Urinary bladder (tissue), 3 donors: ENCODE measurements at regions not wholly inside any gene's neighbourhood (a gene's known extent, or its start where the extent isn't known, plus 50 kb on each side); places are given as distances from the start of the nearest gene placed in this dataset.
"Not testable (repeated sequence)": the region's sequence is repeated elsewhere in the genome, so short reads cannot be mapped to it uniquely, and the experiment has no call there.

Experiments used
- DNase-seq: peaks from one replicate; pipeline ENCODE4 v3.0.0-alpha.2; 2015; ENCODE audit errors: extremely low spot score
- H3K27ac ChIP-seq: one replicate; pipeline ENCODE4 v1.5.1; 2013; ENCODE audit warnings: low read depth, mild to moderate bottlenecking, moderate library complexity
- H3K36me3 ChIP-seq: one replicate; pipeline ENCODE4 v1.6.1; 2013; ENCODE audit warnings: mild to moderate bottlenecking, moderate library complexity; ENCODE audit not compliant: insufficient read depth
- H3K4me1 ChIP-seq: one replicate; pipeline ENCODE4 v1.6.1; 2013; ENCODE audit warnings: mild to moderate bottlenecking, moderate library complexity; ENCODE audit not compliant: insufficient read depth
- H3K4me3 ChIP-seq: one replicate; pipeline ENCODE4 v1.5.1; 2013; ENCODE audit warnings: low read depth, low read length
- WGBS: extraction: QIAGEN DNeasy Blood & Tissue Kit; methylation state at CpG from one replicate; pipeline ENCODE4 v1.1.7; 2013; 5-methylcytosine and 5-hydroxymethylcytosine counted together
- donor health status: healthy with polysubstance abuse.
- donor health status: healthy.

GRCh38 chr16:65817799-65818198 lies 548.7 kb upstream of the CDH5 start:
- H3K36me3 ChIP-seq = no peaks in the 10 kb centered on the region
- 97% methylated on average over 2 of the region's 2 CpGs for WGBS
- H3K4me3 ChIP-seq = no peak overlapping the region
- H3K27ac ChIP-seq = no peak overlapping the region
- H3K4me1 ChIP-seq = no peaks in the 10 kb centered on the region
- no peak for DNase-seq

GRCh38 chr16:65817066-65817465 lies 549.4 kb upstream of the CDH5 start:
- Histone ChIP-seq H3K4me1 (no peaks in the 10 kb centered on the region), H3K4me3 (no peak overlapping the region), H3K27ac (no peak overlapping the region), H3K36me3 (no peaks in the 10 kb centered on the region)
- DNase-seq = no peak
- WGBS = 98% methylated on average over 3 of the region's 3 CpGs

DNA sequence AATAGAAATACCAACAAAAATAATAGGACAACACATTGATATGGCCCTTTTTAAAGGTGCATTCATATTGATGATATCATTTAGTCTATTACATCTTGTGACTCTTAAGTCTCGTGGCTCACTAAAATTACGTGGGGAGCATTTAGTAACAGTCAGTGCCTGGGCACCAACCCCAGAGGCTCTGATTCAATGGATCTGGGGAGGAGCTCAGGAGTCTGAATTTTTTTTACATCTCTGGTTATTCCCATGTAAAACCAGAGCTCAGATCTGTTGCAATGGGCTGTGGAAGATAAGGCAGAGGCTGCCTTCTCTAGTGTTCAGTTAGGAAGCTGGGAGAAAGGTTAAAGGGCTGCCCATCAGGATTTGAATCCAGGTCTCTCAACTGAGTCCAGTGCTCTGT lies 549.9 kb upstream of the CDH5 start:
- 93% methylated on average over 2 of the region's 2 CpGs for WGBS
- no peak overlapping the region for H3K4me3 ChIP-seq
- DNase-seq = no peak
- no peaks in the 10 kb centered on the region for H3K4me1 ChIP-seq
- H3K27ac ChIP-seq = no peak overlapping the region
- H3K36me3 ChIP-seq = no peaks in the 10 kb centered on the region

GRCh38 chr16:65815707-65816106 lies 550.8 kb upstream of the CDH5 start:
- Histone ChIP-seq H3K36me3 (no peaks in the 10 kb centered on the region), H3K4me3 (no peak overlapping the region), H3K4me1 (no peaks in the 10 kb centered on the region), H3K27ac (no peak overlapping the region)
- WGBS = 80% methylated on average over 1 of the region's 1 CpG
- no peak for DNase-seq

DNA sequence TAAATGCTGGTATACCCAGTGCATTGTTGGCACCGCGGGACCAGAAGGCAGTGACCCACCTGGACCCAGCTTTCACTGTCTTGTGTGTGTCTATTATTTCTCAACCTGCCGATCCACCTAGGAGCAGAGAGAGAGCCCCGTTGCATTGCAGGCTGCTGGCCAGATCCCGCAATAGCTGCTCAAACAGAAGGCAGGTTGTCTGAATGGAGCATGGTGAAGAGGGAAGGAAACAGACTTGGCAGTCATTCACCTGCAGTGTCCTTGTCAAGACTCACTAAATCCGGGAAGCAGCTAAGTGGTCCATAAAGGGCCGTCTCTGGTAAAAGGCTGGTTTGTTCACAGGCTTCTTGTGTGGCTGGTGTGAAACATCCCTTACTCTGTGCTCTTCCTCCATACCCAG lies 552.6 kb upstream of the CDH5 start:
- 84% methylated on average over 7 of the region's 7 CpGs for WGBS
- not testable (repeated sequence) for DNase-seq

GRCh38 chr16:65809627-65810026 lies 556.9 kb upstream of the CDH5 start:
- Histone ChIP-seq H3K36me3 (no peaks in the 10 kb centered on the region), H3K4me3 (no peak overlapping the region), H3K4me1 (no peaks in the 10 kb centered on the region), H3K27ac (no peak overlapping the region)
- 44% methylated on average over 8 of the region's 8 CpGs for WGBS
- DNase-seq = no peak

More for the DNA sequence above, 552.6 kb upstream of the CDH5 start:
- H3K4me1 ChIP-seq, H3K27ac ChIP-seq, H3K36me3 ChIP-seq, H3K4me3 ChIP-seq: not testable (repeated sequence)

- Histone ChIP-seq H3K4me3 (no peak overlapping the region), H3K4me1 (no peaks in the 10 kb centered on the region), H3K27ac (no peak overlapping the region), H3K36me3 (no peaks in the 10 kb centered on the region)
- DNase-seq = no peak
- WGBS = 80% methylated on average over 4 of the region's 4 CpGs
Observed at GRCh38 chr16:65808790-65809189, 557.7 kb upstream of the CDH5 start.

DNA sequence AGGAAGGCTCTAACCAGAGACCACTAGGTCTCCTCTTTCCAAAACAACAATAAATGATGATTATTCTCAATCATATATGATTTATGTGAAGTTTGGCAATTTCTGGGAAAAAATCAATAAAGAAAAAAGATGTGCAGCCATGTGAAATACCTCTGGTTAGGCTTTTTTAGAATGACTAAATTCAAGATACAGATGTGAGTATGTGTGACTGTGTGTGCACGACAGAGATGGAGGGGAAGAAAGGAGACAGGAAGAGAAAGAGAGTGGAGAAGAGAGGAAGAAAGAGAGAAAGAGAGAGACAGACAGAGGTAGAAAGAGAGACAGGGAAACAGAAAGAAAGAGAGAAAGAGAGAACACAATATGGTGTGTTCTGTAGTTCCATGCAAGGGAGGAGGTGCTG lies 558.6 kb upstream of the CDH5 start:
- Histone ChIP-seq H3K27ac (no peak overlapping the region), H3K4me3 (no peak overlapping the region), H3K36me3 (no peaks in the 10 kb centered on the region), H3K4me1 (no peaks in the 10 kb centered on the region)
- WGBS = 90% methylated on average over 1 of the region's 1 CpG
- DNase-seq = no peak

- not testable (repeated sequence) for H3K4me3 ChIP-seq, H3K27ac ChIP-seq, H3K36me3 ChIP-seq, H3K4me1 ChIP-seq, DNase-seq
Observed at GRCh38 chr16:65805704-65806103, 560.8 kb upstream of the CDH5 start.

GRCh38 chr16:65796481-65796880 lies 570.0 kb upstream of the CDH5 start:
- no peak overlapping the region for H3K4me3 ChIP-seq
- no peaks in the 10 kb centered on the region for H3K36me3 ChIP-seq
- DNase-seq = no peak
- H3K4me1 ChIP-seq = no peaks in the 10 kb centered on the region
- H3K27ac ChIP-seq = no peak overlapping the region
- WGBS = 38% methylated on average over 3 of the region's 3 CpGs

DNA sequence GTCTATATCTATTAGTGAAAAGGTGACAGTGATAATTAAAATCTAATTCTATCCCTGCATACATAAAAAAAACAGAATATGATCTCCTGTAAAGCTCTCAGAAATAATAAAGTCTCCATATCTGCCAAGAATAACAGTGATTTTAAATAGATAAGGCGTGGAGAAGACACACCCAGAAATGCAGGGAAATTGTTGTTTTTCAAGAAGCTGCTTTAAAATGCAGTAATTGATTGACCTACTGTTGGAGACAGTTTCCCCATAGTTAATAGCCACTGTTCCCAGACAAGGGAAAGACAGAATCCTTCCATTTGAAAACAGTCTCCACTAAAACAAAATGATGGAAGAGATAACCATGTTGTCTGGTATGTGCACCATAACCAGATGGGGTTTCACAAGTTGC lies 571.5 kb upstream of the CDH5 start:
- Histone ChIP-seq H3K4me1 (no peaks in the 10 kb centered on the region), H3K27ac (no peak overlapping the region), H3K4me3 (no peak overlapping the region), H3K36me3 (no peaks in the 10 kb centered on the region)
- DNase-seq = no peak
- 58% methylated on average over 1 of the region's 1 CpG for WGBS

DNA sequence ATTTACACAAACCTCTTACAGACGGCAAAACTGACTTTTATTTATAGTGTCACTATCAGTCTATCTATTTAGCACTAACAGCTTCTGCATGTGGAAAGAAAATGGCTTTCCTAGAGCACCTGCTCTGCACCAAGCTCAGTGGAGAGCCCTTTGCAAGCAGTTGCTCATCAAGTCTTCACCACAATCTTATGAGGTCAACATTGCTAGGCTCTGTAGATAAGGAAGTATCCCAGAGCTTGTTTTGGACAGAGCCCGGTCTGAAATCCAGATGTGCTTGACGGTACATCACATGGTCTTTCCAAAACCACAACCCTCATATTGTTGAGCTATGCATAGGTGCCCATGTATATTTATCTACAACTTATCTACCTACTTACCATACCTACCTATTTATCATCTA lies 572.7 kb upstream of the CDH5 start:
- no peak for DNase-seq
- Histone ChIP-seq H3K4me1 (no peaks in the 10 kb centered on the region), H3K36me3 (no peaks in the 10 kb centered on the region), H3K4me3 (no peak overlapping the region), H3K27ac (no peak overlapping the region)
- 63% methylated on average over 3 of the region's 3 CpGs for whole genome bisulfite sequencing

GRCh38 chr16:65790768-65791167 lies 575.7 kb upstream of the CDH5 start:
- WGBS = 87% methylated on average over 2 of the region's 2 CpGs
- Histone ChIP-seq H3K27ac (no peak overlapping the region), H3K36me3 (no peaks in the 10 kb centered on the region), H3K4me1 (peaks cover 1% of the 10 kb centered on the region), H3K4me3 (no peak overlapping the region)
- DNase-seq = no peak

DNA sequence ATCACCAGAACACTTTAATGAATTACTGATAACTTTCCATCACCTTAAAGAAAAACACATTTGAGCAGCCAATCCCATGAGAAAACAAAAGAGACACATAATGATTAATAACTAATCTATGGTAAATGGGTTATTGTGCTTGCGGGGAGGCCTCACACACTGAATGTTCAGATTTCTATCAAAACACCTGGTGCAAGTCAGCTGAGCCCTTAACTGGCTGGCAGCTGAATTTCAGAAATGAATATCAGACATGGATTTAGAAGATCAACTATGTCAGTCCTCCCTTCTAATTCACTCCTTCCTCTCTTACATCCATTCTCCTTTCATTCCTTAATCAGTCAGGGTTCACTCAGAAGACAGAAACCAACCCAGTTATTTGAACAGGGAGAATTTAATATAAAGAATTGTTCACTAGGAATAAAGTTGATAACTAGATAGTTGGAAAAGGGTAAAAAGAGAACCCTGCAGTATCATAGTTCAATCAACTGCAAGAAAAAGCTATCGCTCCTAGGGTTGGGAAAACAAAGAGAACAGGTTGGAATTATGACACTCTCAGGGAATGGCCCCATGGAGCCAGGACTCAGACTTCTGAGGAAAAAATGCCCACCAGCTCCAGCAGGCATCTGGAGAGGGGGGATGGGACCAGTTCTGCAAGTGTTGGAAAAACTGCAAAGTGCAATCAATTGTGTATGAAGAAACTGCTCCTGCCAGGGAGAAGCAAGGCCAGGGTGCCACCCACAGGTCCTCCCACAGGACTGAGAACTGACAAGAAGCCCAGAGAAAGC lies 577.1 kb upstream of the CDH5 start:
- no peaks in the 10 kb centered on the region for H3K36me3 ChIP-seq
- peaks cover 1% of the 10 kb centered on the region for H3K4me1 ChIP-seq
- H3K27ac ChIP-seq = no peak overlapping the region
- no peak overlapping the region for H3K4me3 ChIP-seq
- DNase-seq = no peak
- 97% methylated on average over 2 of the region's 2 CpGs for WGBS
